ENCODE measurements at regions not wholly inside any gene's neighbourhood (a gene's known extent, or its start where the extent isn't known, plus 50 kb on each side); places are given as distances from the start of the nearest gene placed in this dataset.

DNA sequence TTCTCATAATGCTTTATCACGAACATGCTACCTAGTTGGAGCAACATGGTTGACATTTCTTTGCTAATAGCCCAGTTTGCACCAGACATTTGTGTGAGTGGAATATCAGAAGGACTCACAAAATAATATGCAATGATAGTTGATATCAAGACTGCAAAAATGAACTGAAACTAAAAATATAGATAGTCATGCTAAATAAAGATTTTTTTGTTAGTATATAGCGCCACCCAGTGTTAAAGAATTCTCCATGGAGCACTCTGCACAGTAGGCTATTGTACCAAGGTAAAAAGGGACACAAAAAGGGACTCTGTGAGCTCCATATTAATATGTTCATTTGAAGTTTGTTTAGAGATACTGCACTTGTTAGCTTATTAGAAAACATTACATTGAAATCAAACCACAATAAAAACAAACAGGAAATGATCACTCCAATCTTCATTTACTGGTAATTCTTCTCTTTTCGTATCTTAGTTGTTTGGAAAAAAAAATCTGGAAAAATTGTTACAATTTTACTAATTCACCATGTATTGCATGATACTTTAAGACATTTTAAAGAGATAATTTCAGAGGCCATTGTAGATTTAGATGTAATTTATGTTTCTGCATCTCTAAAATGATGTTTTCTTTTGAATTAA, 1509.6 kb downstream of the ADGRL3 start:
- POLR2A ChIA-PET: no interaction called here
- Mint-ChIP-seq H3K4me3 (no peak overlapping the region), H3K9me3 (no peaks in the 10 kb centered on the region), H3K27ac (no peak overlapping the region), H3K27me3 (no peaks in the 10 kb centered on the region), H3K36me3 (ENCODE audit: low read depth) (no peaks in the 10 kb centered on the region), H3K4me1 (no peaks in the 10 kb centered on the region)
- no peak for DNase-seq
- CTCF ChIA-PET: no interaction called here

DNA sequence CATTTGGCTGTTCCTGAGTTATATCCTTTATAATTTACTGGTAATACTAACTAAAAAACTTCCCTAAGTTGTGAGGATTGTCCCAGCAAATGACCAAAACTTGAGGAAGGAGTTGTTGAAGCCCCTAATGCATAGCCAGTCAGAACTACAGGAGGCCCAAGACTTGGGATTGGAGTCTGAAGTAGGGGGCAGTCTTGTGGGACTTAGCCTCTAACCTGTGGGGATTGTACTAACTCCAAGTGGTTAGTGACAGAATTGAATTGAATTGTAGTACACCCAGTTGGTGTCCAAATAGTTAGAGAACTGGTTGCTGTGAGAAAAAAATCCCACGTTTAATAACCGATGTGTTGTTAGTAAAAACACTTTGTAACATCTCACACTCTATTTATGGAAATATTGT, 1506.3 kb downstream of the ADGRL3 start:
- Mint-ChIP-seq H3K36me3 (ENCODE audit: low read depth) (no peaks in the 10 kb centered on the region), H3K4me3 (no peak overlapping the region), H3K27ac (no peak overlapping the region), H3K4me1 (no peaks in the 10 kb centered on the region), H3K9me3 (no peaks in the 10 kb centered on the region), H3K27me3 (no peaks in the 10 kb centered on the region)
- ChIA-PET POLR2A (no interaction called here), CTCF (no interaction called here)
- DNase-seq: no peak

GRCh38 chr4:62683799-62684566, 1483.9 kb downstream of the ADGRL3 start:
- no peak for DNase-seq
- Mint-ChIP-seq H3K27ac (no peak overlapping the region), H3K27me3 (no peaks in the 10 kb centered on the region), H3K9me3 (peaks cover 6% of the 10 kb centered on the region), H3K4me1 (no peaks in the 10 kb centered on the region), H3K36me3 (ENCODE audit: low read depth) (no peaks in the 10 kb centered on the region), H3K4me3 (no peak overlapping the region)
- CTCF ChIA-PET: no interaction called here
- POLR2A ChIA-PET: no interaction called here

- Mint-ChIP-seq H3K9me3 (peaks cover 4% of the 10 kb centered on the region), H3K27ac (no peak overlapping the region), H3K36me3 (ENCODE audit: low read depth) (no peaks in the 10 kb centered on the region), H3K27me3 (no peaks in the 10 kb centered on the region), H3K4me3 (no peak overlapping the region), H3K4me1 (no peaks in the 10 kb centered on the region)
- ChIA-PET CTCF (interaction anchor here (0.6 kb wide), 1 partner anchor 34 kb away, joined by 3 read pairs; no protein-coding TSS in a partner anchor), POLR2A (no interaction called here)
- DNase-seq: no peak
Measured at GRCh38 chr4:62676962-62677361, 1476.8 kb downstream of the ADGRL3 start.

DNA sequence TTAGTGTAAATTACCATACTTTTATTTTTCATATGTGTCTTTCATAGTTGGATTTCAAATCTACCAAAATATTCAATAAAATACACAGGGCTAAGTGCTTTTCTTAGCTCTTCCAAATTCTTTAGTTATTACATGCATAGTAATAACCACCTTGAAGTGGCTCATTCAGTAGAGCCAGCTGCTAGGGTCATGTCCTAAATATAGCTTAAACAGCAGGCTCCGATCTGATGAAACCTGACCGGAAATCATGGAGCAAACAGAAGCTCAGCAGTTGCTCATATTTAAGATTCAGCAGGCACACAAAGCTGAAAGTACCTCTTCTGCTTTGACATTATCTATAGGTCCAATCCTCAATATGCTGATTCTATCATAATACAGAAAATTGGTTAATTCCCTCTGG, 1470.4 kb downstream of the ADGRL3 start:
- H3K27ac Mint-ChIP-seq: no peak overlapping the region
- no peaks in the 10 kb centered on the region for H3K4me1 Mint-ChIP-seq
- H3K9me3 Mint-ChIP-seq: peaks cover 3% of the 10 kb centered on the region
- CTCF ChIA-PET: no interaction called here
- H3K36me3 Mint-ChIP-seq (ENCODE audit: low read depth): no peaks in the 10 kb centered on the region
- POLR2A ChIA-PET: no interaction called here
- no peak overlapping the region for H3K4me3 Mint-ChIP-seq
- no peak for DNase-seq
- no peaks in the 10 kb centered on the region for H3K27me3 Mint-ChIP-seq

DNA sequence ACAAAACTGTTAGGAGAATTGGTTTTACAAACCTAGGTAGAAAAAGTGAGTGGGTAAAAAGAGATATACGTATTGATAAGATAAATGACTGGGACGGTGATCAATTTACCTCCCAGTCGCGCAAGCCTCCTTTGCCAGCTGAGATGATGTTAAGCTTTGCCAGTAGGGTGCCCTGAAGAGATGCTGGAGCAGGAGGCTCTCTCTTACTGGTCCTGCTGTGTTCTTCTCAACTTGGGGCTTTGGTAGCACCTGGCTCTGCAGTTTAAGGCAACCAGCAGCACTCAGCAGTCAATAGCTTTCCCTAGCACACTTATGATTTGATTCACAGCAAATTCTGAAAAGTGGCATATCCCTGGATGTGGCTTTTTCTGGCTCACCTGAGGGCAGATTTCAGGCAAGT, 1461.7 kb downstream of the ADGRL3 start:
- no peak overlapping the region for H3K27ac Mint-ChIP-seq
- no peaks in the 10 kb centered on the region for H3K27me3 Mint-ChIP-seq
- no peaks in the 10 kb centered on the region for H3K4me1 Mint-ChIP-seq
- H3K36me3 Mint-ChIP-seq (ENCODE audit: low read depth): no peaks in the 10 kb centered on the region
- H3K9me3 Mint-ChIP-seq: no peaks in the 10 kb centered on the region
- CTCF ChIA-PET: no interaction called here
- no peak overlapping the region for H3K4me3 Mint-ChIP-seq
- POLR2A ChIA-PET: no interaction called here
- DNase-seq: no peak

DNA sequence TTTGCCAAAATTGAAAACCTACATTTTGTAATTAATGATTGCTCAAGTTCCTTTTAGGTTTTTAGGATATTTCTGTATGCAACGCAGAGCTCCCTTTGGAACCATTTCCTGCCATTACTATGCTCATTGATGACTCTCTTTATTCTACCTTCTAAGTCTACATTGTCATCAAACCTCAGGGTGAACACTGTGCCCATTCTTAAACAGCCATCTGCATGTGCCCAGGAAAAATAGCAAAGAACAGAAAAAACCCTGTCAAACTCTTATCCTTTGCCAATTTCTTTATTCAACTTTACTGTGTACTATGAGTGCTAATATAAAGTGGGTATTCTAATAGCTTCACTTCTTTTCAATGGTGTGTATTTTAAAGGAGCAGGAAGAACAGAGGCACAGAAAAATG, 1455.9 kb downstream of the ADGRL3 start:
- Mint-ChIP-seq H3K9me3 (peaks cover 8% of the 10 kb centered on the region), H3K27me3 (no peaks in the 10 kb centered on the region), H3K27ac (no peak overlapping the region), H3K4me3 (no peak overlapping the region), H3K4me1 (no peaks in the 10 kb centered on the region), H3K36me3 (ENCODE audit: low read depth) (no peaks in the 10 kb centered on the region)
- ChIA-PET POLR2A (no interaction called here), CTCF (no interaction called here)
- DNase-seq: no peak

GRCh38 chr4:62644372-62644771, 1444.2 kb downstream of the ADGRL3 start:
- no peak overlapping the region for H3K4me3 Mint-ChIP-seq
- H3K27me3 Mint-ChIP-seq: no peaks in the 10 kb centered on the region
- H3K4me1 Mint-ChIP-seq: no peaks in the 10 kb centered on the region
- no peak for DNase-seq
- peaks cover 3% of the 10 kb centered on the region for H3K9me3 Mint-ChIP-seq
- POLR2A ChIA-PET: no interaction called here
- CTCF ChIA-PET: no interaction called here
- H3K36me3 Mint-ChIP-seq (ENCODE audit: low read depth): no peaks in the 10 kb centered on the region
- H3K27ac Mint-ChIP-seq: no peak overlapping the region

GRCh38 chr4:62640296-62640695, 1440.2 kb downstream of the ADGRL3 start:
- H3K36me3 Mint-ChIP-seq (ENCODE audit: low read depth): no peaks in the 10 kb centered on the region
- H3K27ac Mint-ChIP-seq: no peak overlapping the region
- H3K4me1 Mint-ChIP-seq: no peaks in the 10 kb centered on the region
- no peak for DNase-seq
- ChIA-PET CTCF (interaction anchor here (0.7 kb wide), 1 partner anchor 162 kb away, joined by 3 read pairs; no protein-coding TSS in a partner anchor), POLR2A (no interaction called here)
- no peak overlapping the region for H3K4me3 Mint-ChIP-seq
- peaks cover 3% of the 10 kb centered on the region for H3K9me3 Mint-ChIP-seq
- no peaks in the 10 kb centered on the region for H3K27me3 Mint-ChIP-seq

GRCh38 chr4:62627671-62628070, 1427.5 kb downstream of the ADGRL3 start:
- CTCF ChIA-PET: no interaction called here
- no peaks in the 10 kb centered on the region for H3K36me3 Mint-ChIP-seq (ENCODE audit: low read depth)
- no peak overlapping the region for H3K4me3 Mint-ChIP-seq
- no peaks in the 10 kb centered on the region for H3K27me3 Mint-ChIP-seq
- no peaks in the 10 kb centered on the region for H3K4me1 Mint-ChIP-seq
- no peak for DNase-seq
- POLR2A ChIA-PET: no interaction called here
- no peak overlapping the region for H3K27ac Mint-ChIP-seq
- H3K9me3 Mint-ChIP-seq: peaks cover 9% of the 10 kb centered on the region

GRCh38 chr4:62627141-62627540, 1427.0 kb downstream of the ADGRL3 start:
- Mint-ChIP-seq H3K27me3 (no peaks in the 10 kb centered on the region), H3K9me3 (peaks cover 9% of the 10 kb centered on the region), H3K27ac (no peak overlapping the region), H3K36me3 (ENCODE audit: low read depth) (no peaks in the 10 kb centered on the region), H3K4me3 (no peak overlapping the region), H3K4me1 (no peaks in the 10 kb centered on the region)
- POLR2A ChIA-PET: no interaction called here
- CTCF ChIA-PET: no interaction called here
- DNase-seq: no peak

- no peak for DNase-seq
- ChIA-PET POLR2A (no interaction called here), CTCF (no interaction called here)
- Mint-ChIP-seq H3K4me1 (no peaks in the 10 kb centered on the region), H3K4me3 (no peak overlapping the region), H3K27me3 (no peaks in the 10 kb centered on the region), H3K9me3 (peaks cover 6% of the 10 kb centered on the region), H3K27ac (no peak overlapping the region), H3K36me3 (ENCODE audit: low read depth) (no peaks in the 10 kb centered on the region)
Measured at GRCh38 chr4:62622089-62622488, 1422.0 kb downstream of the ADGRL3 start.

- no peak overlapping the region for H3K27ac Mint-ChIP-seq
- H3K4me1 Mint-ChIP-seq: no peaks in the 10 kb centered on the region
- ChIA-PET POLR2A (no interaction called here), CTCF (no interaction called here)
- H3K36me3 Mint-ChIP-seq (ENCODE audit: low read depth): no peaks in the 10 kb centered on the region
- H3K27me3 Mint-ChIP-seq: no peaks in the 10 kb centered on the region
- H3K4me3 Mint-ChIP-seq: no peak overlapping the region
- peaks cover 10% of the 10 kb centered on the region for H3K9me3 Mint-ChIP-seq
- no peak for DNase-seq
Measured at GRCh38 chr4:62619971-62620370, 1419.8 kb downstream of the ADGRL3 start.

DNA sequence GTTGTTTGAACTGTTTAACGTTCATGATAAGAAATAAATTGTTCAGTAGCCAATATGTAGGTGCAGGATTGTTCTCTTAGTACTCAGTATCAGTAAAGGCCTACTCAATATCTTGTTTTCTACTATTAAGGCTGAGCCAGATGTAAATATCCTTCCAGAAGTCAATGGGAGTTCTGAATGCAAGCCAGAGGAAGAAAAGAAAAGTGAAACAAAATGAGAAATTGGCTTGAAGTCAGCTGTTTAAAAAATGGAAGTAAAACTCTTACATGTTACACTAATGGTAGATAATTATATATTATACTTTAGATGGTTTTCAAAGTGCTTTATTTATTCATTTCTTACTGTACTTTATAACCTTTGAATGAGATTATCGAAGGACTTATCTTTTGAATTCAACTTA, 1417.9 kb downstream of the ADGRL3 start:
- Mint-ChIP-seq H3K4me3 (no peak overlapping the region), H3K4me1 (no peaks in the 10 kb centered on the region), H3K36me3 (ENCODE audit: low read depth) (no peaks in the 10 kb centered on the region), H3K27me3 (no peaks in the 10 kb centered on the region), H3K9me3 (peaks cover 11% of the 10 kb centered on the region), H3K27ac (no peak overlapping the region)
- POLR2A ChIA-PET: no interaction called here
- DNase-seq: no peak
- CTCF ChIA-PET: no interaction called here

All from activated CD4-positive, alpha-beta T cell treated with anti-CD3 and anti-CD28 coated beads, Interleukin-2, amount 10 ng/mL, durations not matched to agents 7 days and 5 days (primary cell).